Liver (tissue), 3 donors: ENCODE measurements at regions not wholly inside any gene's neighbourhood (a gene's known extent, or its start where the extent isn't known, plus 50 kb on each side); places are given as distances from the start of the nearest gene placed in this dataset.

ENCODE experiments used
- ATF3 ChIP-seq: IDR thresholded peaks from 2 replicates; pipeline ENCODE4 v1.6.1; 2016; ENCODE audit warnings: antibody characterized with exemption
- CTCF ChIP-seq: fragments of 150-350 bp; IDR thresholded peaks from 2 replicates; pipeline ENCODE4 v1.5.1; 2017; ENCODE audit warnings: improper control_type of control experiment, low read depth, low read length; ENCODE audit not compliant: missing input control
- EGR1 ChIP-seq, 2 donors: IDR thresholded peaks; 2 replicates each; pipeline ENCODE4 v1.6.1; 2016 to 2018; ENCODE audit warnings: antibody characterized with exemption in 2 of 2, low read depth in 2 of 2
- GABPA ChIP-seq, 2 donors: IDR thresholded peaks in 1 of 2; conservative IDR thresholded peaks in 1 of 2; 2 replicates each; pipeline ENCODE4 v1.6.1; 2016; ENCODE audit warnings: antibody characterized with exemption in 2 of 2, mild to moderate bottlenecking in 1 of 2, moderate library complexity in 1 of 2
- JUND ChIP-seq, 2 donors: IDR thresholded peaks; 2 replicates each; pipeline ENCODE4 v1.6.1; 2016; ENCODE audit warnings: antibody characterized with exemption in 2 of 2
- NR2F2 ChIP-seq: IDR thresholded peaks from 2 replicates; pipeline ENCODE4 v1.6.1; 2016; ENCODE audit warnings: antibody characterized with exemption
- RAD21 ChIP-seq, 2 donors: IDR thresholded peaks; 2 replicates each; pipeline ENCODE4 v1.6.1; 2016; ENCODE audit warnings: antibody characterized with exemption in 2 of 2, mild to moderate bottlenecking in 2 of 2
- REST ChIP-seq: IDR thresholded peaks from 2 replicates; pipeline ENCODE4 v1.6.1; 2016; ENCODE audit warnings: antibody characterized with exemption, mild to moderate bottlenecking
- RXRA ChIP-seq, 2 donors: IDR thresholded peaks; 2 replicates each; pipeline ENCODE4 v1.6.1; 2017 to 2018; ENCODE audit warnings: antibody characterized with exemption in 2 of 2, mild to moderate bottlenecking in 1 of 2
- SP1 ChIP-seq: IDR thresholded peaks from 2 replicates; pipeline ENCODE4 v1.6.1; 2018; ENCODE audit warnings: antibody characterized with exemption, mild to moderate bottlenecking
- TAF1 ChIP-seq: conservative IDR thresholded peaks from 2 replicates; pipeline ENCODE4 v1.6.1; 2016; ENCODE audit warnings: antibody characterized with exemption, mild to moderate bottlenecking
- YY1 ChIP-seq: IDR thresholded peaks from 2 replicates; pipeline ENCODE4 v1.6.1; 2016; ENCODE audit warnings: antibody characterized with exemption, mild to moderate bottlenecking
- donor health status: healthy.
- donor health status: healthy.

GRCh38 chr4:100581337-100581736 lies 63.5 kb upstream of the EMCN start:
- no peak for TF ChIP-seq CTCF
- no peak for TF ChIP-seq TAF1
- TF ChIP-seq ATF3, result no peak
- TF ChIP-seq YY1, result no peak
- no peak for TF ChIP-seq RXRA (IDR thresholded peaks at IDR 0.05)
- TF ChIP-seq JUND (IDR thresholded peaks at IDR 0.05), result no peak
- no peak for TF ChIP-seq NR2F2
- TF ChIP-seq REST, result no peak
- TF ChIP-seq EGR1 (IDR thresholded peaks at IDR 0.05; ENCODE audit: low read depth in 2 of 2), result no peak
- no peak for TF ChIP-seq SP1
- no peak for TF ChIP-seq GABPA (IDR thresholded peaks at IDR 0.05 in 1 of 2, conservative IDR thresholded peaks at IDR 0.05 in 1 of 2)
- no peak for TF ChIP-seq RAD21 (IDR thresholded peaks at IDR 0.05)
